HL-60/S4 treated with retinoic acid at 250 ng/mL for 4 days and 3 days (cell line): ENCODE measurements at regions not wholly inside any gene's neighbourhood (a gene's known extent, or its start where the extent isn't known, plus 50 kb on each side); places are given as distances from the start of the nearest gene placed in this dataset.

ENCODE experiments used
- in situ Hi-C: fragments of 300-500 bp; cut with MboI; formaldehyde crosslinking; loops from 2 replicates; pipeline ENCODE4 v1.7.0; 2022; ENCODE audit warnings: low sequenced_read_pairs

- in situ Hi-C loops, result no loop called here
Measured at GRCh38 chr21:28754127-28754611, 238.5 kb downstream of the LTN1 start.

GRCh38 chr21:28752131-28752530 lies 240.5 kb downstream of the LTN1 start:
- in situ Hi-C loops, result no loop called here

GRCh38 chr21:28751176-28751575 lies 241.5 kb downstream of the LTN1 start:
- in situ Hi-C loops, result no loop called here

GRCh38 chr21:28750565-28750964 lies 242.1 kb downstream of the LTN1 start:
- in situ Hi-C loops, result no loop called here

- in situ Hi-C loops, result loop anchor here (25.0 kb wide), 1 partner anchor 1887 kb away; no protein-coding TSS in a partner anchor
Measured at GRCh38 chr21:28749536-28749935, 243.1 kb downstream of the LTN1 start.

- in situ Hi-C loops, result loop anchor here (25.0 kb wide), 1 partner anchor 1885 kb away; no protein-coding TSS in a partner anchor
Measured at GRCh38 chr21:28747464-28747863, 245.2 kb downstream of the LTN1 start.

GRCh38 chr21:28746166-28746565 lies 246.5 kb downstream of the LTN1 start:
- in situ Hi-C loops, result loop anchor here (25.0 kb wide), 1 partner anchor 1884 kb away; no protein-coding TSS in a partner anchor

GRCh38 chr21:28745131-28746016 lies 247.3 kb downstream of the LTN1 start:
- in situ Hi-C loops, result loop anchor here (25.0 kb wide), 1 partner anchor 1883 kb away; no protein-coding TSS in a partner anchor

GRCh38 chr21:28743723-28744122 lies 249.0 kb downstream of the LTN1 start:
- in situ Hi-C loops, result loop anchor here (25.0 kb wide), 1 partner anchor 1881 kb away; no protein-coding TSS in a partner anchor

- in situ Hi-C loops, result loop anchor here (25.0 kb wide), 1 partner anchor 1880 kb away; no protein-coding TSS in a partner anchor
Measured at GRCh38 chr21:28742527-28742926, 250.2 kb downstream of the LTN1 start.

- in situ Hi-C loops, result loop anchor here (25.0 kb wide), 1 partner anchor 1878 kb away; no protein-coding TSS in a partner anchor
Measured at GRCh38 chr21:28740125-28740524, 252.6 kb downstream of the LTN1 start.

GRCh38 chr21:28738882-28739281 lies 253.8 kb downstream of the LTN1 start:
- in situ Hi-C loops, result loop anchor here (25.0 kb wide), 1 partner anchor 1877 kb away; no protein-coding TSS in a partner anchor

- in situ Hi-C loops, result loop anchor here (25.0 kb wide), 1 partner anchor 1876 kb away; no protein-coding TSS in a partner anchor
Measured at GRCh38 chr21:28738420-28738704, 254.3 kb downstream of the LTN1 start.

- in situ Hi-C loops, result loop anchor here (25.0 kb wide), 1 partner anchor 1876 kb away; no protein-coding TSS in a partner anchor
Measured at GRCh38 chr21:28737674-28738419, 254.8 kb downstream of the LTN1 start.

- in situ Hi-C loops, result loop anchor here (25.0 kb wide), 1 partner anchor 1872 kb away; no protein-coding TSS in a partner anchor
Measured at GRCh38 chr21:28734522-28735175, 258.0 kb downstream of the LTN1 start.

- in situ Hi-C loops, result loop anchor here (25.0 kb wide), 1 partner anchor 1870 kb away; no protein-coding TSS in a partner anchor
Measured at GRCh38 chr21:28731700-28732321, 260.9 kb downstream of the LTN1 start.

GRCh38 chr21:28729887-28730286 lies 262.8 kb downstream of the LTN1 start:
- in situ Hi-C loops, result loop anchor here (25.0 kb wide), 1 partner anchor 1868 kb away; no protein-coding TSS in a partner anchor

GRCh38 chr21:28727809-28728208 lies 264.9 kb downstream of the LTN1 start:
- in situ Hi-C loops, result loop anchor here (25.0 kb wide), 1 partner anchor 1866 kb away; no protein-coding TSS in a partner anchor

GRCh38 chr21:28725396-28725795 lies 267.3 kb downstream of the LTN1 start:
- in situ Hi-C loops, result loop anchor here (25.0 kb wide), 1 partner anchor 1863 kb away; no protein-coding TSS in a partner anchor

GRCh38 chr21:28723646-28724045 lies 269.0 kb downstream of the LTN1 start:
- in situ Hi-C loops, result no loop called here
